ENCODE measurements at regions not wholly inside any gene's neighbourhood (a gene's known extent, or its start where the extent isn't known, plus 50 kb on each side); places are given as distances from the start of the nearest gene placed in this dataset.
"Not testable (repeated sequence)": the region's sequence is repeated elsewhere in the genome, so short reads cannot be mapped to it uniquely, and the experiment has no call there.

DNA sequence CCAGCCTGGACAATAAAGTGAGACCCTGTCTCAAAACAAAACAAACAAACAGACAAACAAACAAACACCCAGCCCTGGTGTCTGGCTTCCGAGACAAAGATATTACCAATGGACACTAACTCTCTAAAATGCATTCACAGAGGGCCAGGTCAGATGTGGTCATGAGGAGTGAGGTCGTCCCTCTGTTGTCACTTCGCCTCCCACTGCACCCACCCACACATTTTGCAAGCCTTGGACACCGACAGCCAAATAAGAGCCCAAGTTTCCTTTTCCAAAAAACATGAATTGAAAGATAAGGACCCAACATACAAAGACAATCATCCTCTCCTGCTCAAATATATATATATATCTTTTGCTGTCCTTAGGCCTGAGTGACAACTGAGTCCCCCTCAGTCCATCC is 319.9 kb downstream of the TSN start:
- peak; percentile 30 to 48 (median 34) for DNase-seq

DNA sequence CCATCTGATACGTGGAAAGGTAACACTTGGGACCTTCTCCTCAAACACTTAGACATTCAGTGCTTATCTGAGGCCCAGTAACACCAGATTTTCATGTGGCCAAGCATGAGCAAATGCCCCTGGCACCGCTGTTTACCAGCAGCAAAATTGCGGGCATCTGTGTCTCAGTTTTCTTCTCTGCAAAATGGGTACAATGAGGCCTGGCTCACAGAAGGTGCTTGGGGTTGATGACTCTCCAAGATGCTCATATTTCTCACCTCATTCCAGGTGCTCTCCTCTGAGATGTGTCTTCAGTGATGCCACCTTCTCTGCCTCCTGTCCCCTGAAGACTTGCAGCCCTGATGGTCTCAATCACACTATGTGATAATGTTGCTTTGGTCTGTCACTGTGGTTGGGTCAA is 321.7 kb downstream of the TSN start:
- no peak for DNase-seq

GRCh38 chr2:122077771-122078170 is 322.3 kb downstream of the TSN start:
- no peak for DNase-seq

- DNase-seq: peak in 2 of 3 donors; percentile 1 to 15
Observed at GRCh38 chr2:122078451-122078850, 323.0 kb downstream of the TSN start.

DNA sequence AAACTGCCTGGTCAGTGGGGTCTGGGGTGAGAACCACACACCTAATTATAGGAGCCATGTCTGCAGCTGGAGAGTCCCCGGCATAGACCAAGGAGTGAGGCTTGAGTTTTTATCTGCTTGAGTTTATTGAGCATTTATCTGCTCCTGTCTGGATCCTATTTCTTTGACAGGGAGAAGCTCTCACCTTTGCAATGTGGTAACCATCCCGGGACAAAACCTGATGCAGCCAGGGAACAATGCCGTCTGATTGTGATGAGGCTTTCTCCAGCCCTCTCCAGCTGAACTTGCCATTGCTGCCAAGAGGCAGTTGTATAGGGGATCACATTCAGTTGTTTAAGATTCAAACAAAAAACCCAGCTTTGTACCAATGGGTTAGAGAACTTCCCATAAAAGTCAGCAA is 324.4 kb downstream of the TSN start:
- no peak for DNase-seq

- DNase-seq: no peak
Observed at GRCh38 chr2:122080316-122080715, 324.9 kb downstream of the TSN start.

GRCh38 chr2:122080871-122081270 is 325.4 kb downstream of the TSN start:
- DNase-seq: no peak

GRCh38 chr2:122081751-122082150 is 326.3 kb downstream of the TSN start:
- DNase-seq: no peak

- no peak for DNase-seq
Observed at GRCh38 chr2:122083256-122084048, 328.0 kb downstream of the TSN start.

GRCh38 chr2:122085672-122086071 is 330.2 kb downstream of the TSN start:
- DNase-seq: not testable (repeated sequence)

DNA sequence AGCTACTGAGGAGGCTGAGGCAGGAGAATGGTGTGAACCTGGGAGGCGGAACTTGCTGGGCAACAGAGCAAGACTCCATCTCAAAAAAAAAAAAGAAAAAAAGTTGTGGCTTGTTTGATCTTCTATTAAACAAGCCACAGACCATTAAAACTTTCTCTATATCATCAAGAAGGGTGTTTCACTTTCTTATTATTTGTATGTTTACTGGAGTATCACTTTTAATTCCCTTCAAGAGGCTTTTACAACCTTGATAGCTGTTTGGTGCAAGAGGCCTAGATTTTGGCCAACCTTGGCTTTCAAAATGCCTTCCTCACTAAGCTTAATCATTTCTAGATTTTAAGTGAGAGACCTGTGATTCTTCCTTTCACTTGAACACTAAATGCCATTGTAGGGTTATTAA is 339.1 kb downstream of the TSN start:
- DNase-seq: no peak

DNA sequence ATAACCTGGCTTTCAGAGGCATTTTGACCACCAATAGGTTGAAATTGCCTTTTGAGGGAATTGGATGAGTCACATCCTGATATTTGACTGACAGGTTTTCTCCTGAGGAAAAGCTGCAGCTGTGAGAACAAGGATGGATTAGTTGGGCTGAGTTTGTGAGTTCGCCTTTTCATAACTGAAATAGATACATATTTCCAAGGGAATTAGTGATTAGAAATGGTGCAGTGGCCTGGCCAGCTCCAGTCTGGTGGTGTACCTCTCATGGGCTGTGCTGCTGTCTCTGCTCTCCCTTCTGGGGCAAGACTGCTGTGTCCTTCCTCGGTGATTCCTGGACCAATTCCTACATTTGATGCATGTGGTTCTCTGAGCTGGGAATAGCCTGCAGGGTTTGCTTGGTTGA is 341.3 kb downstream of the TSN start:
- no peak for DNase-seq

- no peak for DNase-seq
Observed at GRCh38 chr2:122098306-122098705, 342.9 kb downstream of the TSN start.

DNA sequence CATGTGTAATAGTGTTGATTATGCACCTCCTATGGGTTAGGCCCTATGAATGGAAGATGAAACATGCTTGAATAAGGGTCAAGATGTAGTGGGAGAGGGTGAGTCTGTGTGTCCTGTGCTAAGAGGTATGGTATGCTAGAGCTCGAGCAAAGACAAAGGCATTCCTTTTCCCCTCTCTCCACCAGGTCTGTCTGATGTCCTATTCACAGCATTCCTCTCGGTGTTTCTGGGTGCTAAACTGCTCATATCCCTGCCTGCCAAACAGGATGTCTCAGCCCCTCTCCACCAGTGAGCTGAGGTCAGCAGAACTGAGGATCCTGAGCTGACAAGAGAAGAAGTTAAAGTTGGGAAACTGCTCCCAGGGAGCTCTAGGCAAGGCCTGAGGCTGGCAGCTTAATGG is 344.9 kb downstream of the TSN start:
- DNase-seq: no peak

GRCh38 chr2:122100756-122101155 is 345.3 kb downstream of the TSN start:
- no peak for DNase-seq

DNA sequence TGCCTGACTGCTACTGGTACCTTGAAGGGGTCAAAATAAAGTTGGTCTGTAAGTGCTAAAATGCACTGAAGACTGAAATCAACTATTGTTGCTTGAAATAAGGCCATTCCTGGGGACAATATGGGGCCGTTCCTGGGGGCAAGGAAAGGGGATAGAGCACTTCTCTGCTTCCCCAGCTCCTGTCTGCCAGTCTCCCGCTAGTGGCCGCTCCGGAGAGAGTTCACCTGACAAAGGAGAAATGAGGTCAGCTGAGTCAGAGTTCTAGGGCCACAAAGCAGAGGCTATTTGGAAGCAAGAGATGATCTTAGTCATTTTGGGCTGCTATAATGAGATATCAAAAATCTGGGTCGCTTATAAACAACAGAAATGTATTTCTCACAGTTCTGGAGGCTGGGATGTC is 345.9 kb downstream of the TSN start:
- DNase-seq: no peak

DNA sequence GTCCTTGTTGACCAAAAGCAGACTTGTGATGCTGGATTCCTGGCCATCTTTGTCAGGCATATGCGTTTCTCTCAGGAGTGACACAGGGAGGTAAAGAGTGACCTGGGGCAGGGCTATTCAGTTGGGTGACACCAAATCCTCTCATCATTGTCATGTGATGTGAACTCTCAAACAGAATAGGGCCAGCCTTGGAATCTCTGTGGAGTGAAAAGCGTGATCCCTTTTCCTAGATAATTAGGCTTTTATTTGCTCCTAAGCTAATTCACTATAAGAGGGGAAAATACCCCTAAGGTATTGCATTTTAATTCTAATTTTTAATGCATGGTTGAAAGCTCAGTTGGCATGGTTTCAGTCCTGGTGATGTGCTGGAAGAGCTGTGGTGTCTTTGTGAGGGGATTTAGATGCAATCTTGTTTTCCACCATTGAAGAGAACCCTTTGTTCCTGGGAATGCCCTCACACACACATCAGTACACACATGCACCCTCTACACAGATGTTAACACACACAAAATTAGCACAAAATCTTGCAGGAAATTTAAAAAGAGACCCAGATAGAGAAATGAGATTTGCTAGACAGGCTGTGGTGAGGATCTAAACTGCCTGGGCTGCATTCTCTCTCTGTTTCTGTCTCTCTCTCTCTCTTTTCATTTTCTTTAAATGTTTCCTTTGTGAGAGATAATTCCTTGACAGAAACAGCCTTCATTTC is 349.9 kb downstream of the TSN start:
- no peak for DNase-seq

DNA sequence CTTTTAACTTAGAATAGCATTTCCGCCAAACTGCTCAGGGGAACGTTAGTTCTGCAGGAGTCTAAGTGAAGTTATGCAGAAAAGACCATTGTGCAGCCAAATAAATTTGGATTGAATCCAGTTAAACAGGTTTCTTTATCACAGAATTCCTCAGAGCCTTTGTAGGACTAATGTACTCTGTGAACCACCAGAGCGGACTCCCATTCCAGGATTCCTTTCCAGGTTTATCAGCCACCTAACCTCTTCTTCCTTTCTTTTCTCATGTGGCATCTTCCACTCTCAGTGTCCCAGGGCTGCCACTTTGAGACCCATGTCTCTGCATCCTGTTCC is 350.4 kb downstream of the TSN start:
- DNase-seq: no peak

GRCh38 chr2:122108186-122108585 is 352.7 kb downstream of the TSN start:
- no peak for DNase-seq

DNA sequence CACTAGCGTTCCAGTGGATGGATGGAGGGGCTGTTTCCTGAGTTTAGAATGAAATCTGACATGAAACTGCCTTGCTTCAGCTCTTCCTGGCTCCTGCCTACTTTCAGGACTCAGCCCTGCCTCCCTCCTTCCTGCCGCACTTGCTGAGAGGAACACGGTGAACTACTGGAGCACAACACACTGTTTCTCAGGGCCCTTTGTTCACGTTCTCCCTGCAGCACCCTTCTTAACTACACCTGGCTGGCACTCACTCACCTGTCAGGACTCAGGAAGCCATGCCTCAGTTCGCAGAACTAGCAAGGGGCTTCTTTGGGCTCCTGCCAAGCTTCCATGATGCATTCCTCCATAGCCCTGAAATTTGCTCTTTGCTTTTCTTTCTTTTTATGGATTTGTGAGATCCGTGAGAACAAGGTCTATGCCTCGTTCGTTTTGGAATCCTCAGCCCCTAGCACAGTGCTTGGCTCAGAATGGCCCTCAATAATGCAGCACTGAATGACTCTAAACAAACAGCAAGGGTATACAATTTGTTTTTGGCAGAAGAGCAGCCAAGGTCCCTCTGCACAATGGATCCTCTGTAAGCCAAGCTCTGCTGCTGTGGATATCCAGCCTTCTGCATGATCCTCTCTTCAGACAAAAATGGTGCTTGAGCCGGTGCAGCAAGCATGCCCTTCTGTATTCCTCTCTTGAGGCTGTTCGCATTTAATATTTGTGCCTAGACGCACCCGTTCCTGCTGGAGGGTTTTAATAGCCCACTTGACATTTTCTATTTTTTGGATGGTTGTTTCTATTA is 357.0 kb downstream of the TSN start:
- DNase-seq: no peak

- DNase-seq: no peak
Observed at GRCh38 chr2:122114421-122114820, 359.0 kb downstream of the TSN start.

DNA sequence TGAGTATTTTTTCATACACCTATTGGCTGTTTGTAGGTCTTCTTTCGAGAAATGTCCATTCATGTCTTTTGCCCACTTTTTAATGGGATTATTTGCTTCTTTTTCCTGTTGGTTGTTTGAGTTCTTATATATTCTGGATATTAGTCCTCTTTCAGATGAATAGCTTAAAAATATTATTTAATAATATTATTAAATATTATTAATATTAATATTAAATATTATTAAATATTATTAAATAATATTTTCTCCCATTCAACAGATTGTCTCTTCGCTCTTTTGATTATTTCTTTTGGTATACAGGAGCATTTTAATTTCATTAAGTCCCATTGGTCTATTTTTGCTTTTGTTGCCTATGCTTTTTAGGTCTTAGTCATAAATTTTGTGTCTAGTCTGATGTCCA is 361.9 kb downstream of the TSN start:
- DNase-seq: no peak

DNA sequence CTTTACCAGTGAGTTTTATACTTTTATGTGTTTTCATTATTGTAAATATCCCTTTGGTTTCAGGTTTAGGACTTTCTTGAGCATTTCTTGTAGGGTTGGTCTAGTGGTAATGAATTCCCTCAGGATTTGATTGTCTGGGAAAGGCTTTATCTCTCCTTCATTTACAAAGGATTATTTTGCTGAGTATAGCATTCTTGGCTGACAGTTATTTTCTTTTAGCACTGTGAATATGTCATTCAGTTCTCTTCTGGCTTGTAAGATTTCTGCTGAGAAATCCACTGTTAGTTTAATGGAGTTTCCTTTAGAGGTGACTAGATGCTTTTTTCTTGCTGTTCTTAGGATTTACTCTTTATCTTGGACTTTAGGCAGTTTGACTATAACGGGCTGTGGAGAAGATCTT is 373.9 kb downstream of the TSN start:
- no peak for DNase-seq

DNA sequence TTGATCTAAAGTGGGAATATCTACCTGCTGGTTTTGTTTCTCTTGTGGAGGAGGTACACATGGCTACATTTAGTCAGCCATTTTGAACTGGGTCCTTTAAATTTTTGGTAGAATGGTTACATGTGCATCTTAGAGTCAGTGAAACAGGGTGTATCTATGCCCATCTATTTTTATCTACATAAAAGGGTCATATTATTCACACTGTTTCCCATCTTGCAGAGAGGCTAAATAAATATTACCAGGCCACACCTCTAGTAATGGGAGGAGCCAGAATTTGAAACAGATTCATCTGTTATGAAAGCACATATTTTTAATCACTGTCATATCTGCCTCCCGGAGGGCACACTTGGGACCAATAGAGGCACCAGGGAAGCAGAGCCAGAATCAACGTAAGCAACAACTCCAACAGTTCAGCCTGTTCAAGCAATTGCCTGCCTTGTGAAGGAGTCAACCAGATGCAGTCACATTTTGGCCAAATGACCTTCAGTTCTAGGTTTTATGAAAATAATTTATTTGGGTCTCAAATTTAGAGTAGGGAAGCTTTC is 376.8 kb downstream of the TSN start:
- DNase-seq: no peak
